ENCODE measurements at regions not wholly inside any gene's neighbourhood (a gene's known extent, or its start where the extent isn't known, plus 50 kb on each side); places are given as distances from the start of the nearest gene placed in this dataset.
"Not testable (repeated sequence)": the region's sequence is repeated elsewhere in the genome, so short reads cannot be mapped to it uniquely, and the experiment has no call there.

GRCh38 chr3:4067893-4068292 lies 235.3 kb upstream of the SETMAR start:
- Histone ChIP-seq H3K27me3 (ENCODE audit: control insufficient read depth in 3 of 3, insufficient read depth in 3 of 3, low read length in 3 of 3) (no peaks in the 10 kb centered on the region), H3K36me3 (ENCODE audit: control insufficient read depth in 3 of 3, insufficient read depth in 2 of 3, low read depth in 1 of 3, low read length in 3 of 3) (no peaks in the 10 kb centered on the region), H3K4me3 (ENCODE audit: low read depth in 1 of 3, low read length in 3 of 3) (no peak overlapping the region), H3K4me1 (ENCODE audit: control insufficient read depth in 3 of 3, insufficient read depth in 2 of 3, low read depth in 1 of 3, low read length in 2 of 3) (peaks cover 2 to 7% (median 5%) of the 10 kb centered on the region in 3 donors), H3K9me3 (ENCODE audit: control insufficient read depth in 2 of 2, insufficient read depth in 1 of 2, low read depth in 1 of 2, low read length in 1 of 2) (peaks cover 0 to 7% of the 10 kb centered on the region in 2 donors), H3K27ac (ENCODE audit: low read depth in 1 of 3, low read length in 2 of 3) (peak overlapping the region in 1 of 3 donors; percentile 25)
- FAIRE-seq (no peak), DNase-seq (peak in 1 of 2 donors; percentile 66)

- Histone ChIP-seq H3K27ac (ENCODE audit: low read depth in 1 of 3, low read length in 2 of 3) (no peak overlapping the region), H3K27me3 (ENCODE audit: control insufficient read depth in 3 of 3, insufficient read depth in 3 of 3, low read length in 3 of 3) (no peaks in the 10 kb centered on the region), H3K4me1 (ENCODE audit: control insufficient read depth in 3 of 3, insufficient read depth in 2 of 3, low read depth in 1 of 3, low read length in 2 of 3) (peaks cover 2 to 7% (median 5%) of the 10 kb centered on the region in 3 donors), H3K4me3 (ENCODE audit: low read depth in 1 of 3, low read length in 3 of 3) (no peak overlapping the region), H3K36me3 (ENCODE audit: control insufficient read depth in 3 of 3, insufficient read depth in 2 of 3, low read depth in 1 of 3, low read length in 3 of 3) (no peaks in the 10 kb centered on the region), H3K9me3 (ENCODE audit: control insufficient read depth in 2 of 2, insufficient read depth in 1 of 2, low read depth in 1 of 2, low read length in 1 of 2) (peaks cover 0 to 8% of the 10 kb centered on the region in 2 donors)
- FAIRE-seq (no peak), DNase-seq (no peak)
- 10 to 31% (median 13%) methylated on average over 2 of the region's 2 CpGs for WGBS, 3 donors
These were observed 233.4 kb upstream of the SETMAR start for GRCh38 chr3:4069796-4070195.

DNA sequence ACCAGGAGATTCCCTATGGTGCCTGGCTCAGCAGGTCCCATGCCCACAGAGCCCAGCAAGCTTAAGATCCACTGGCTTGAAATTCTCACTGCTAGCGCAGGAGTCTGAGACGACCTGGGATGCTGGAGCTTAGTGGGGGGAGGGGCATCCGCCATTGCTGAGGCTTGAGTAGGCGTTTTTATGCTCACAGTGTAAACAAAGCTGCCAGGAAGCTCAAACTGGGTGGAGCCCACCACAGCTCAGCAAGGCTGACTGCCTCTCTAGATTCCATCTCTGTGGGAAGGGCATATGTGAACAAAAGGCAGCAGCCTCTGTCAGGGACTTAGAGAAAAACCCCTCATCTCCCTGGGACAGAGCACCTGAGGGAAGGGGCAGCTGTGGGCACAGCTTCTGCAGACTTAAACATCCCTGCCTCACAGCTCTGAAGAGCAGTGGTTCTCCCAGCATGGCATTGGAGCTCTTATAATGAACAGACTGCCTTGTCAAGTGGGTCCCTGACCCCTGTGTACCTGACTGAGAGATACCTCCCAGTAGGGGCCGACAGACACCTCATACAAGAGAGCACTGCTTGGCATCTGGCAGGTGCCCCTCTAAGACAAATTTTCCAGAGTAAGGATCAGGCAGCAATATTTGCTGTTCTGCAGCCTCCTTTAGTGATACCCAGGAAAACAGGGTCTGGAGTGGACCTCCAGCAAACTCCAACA lies 231.5 kb upstream of the SETMAR start:
- Histone ChIP-seq H3K4me1 (ENCODE audit: control insufficient read depth in 3 of 3, insufficient read depth in 2 of 3, low read depth in 1 of 3, low read length in 2 of 3) (peaks cover 2 to 7% (median 5%) of the 10 kb centered on the region in 3 donors), H3K4me3 (ENCODE audit: low read depth in 1 of 3, low read length in 3 of 3) (no peak overlapping the region), H3K9me3 (ENCODE audit: control insufficient read depth in 2 of 2, insufficient read depth in 1 of 2, low read depth in 1 of 2, low read length in 1 of 2) (peaks cover 0 to 10% of the 10 kb centered on the region in 2 donors), H3K27ac (ENCODE audit: low read depth in 1 of 3, low read length in 2 of 3) (no peak overlapping the region), H3K27me3 (ENCODE audit: control insufficient read depth in 3 of 3, insufficient read depth in 3 of 3, low read length in 3 of 3) (no peaks in the 10 kb centered on the region), H3K36me3 (ENCODE audit: control insufficient read depth in 3 of 3, insufficient read depth in 2 of 3, low read depth in 1 of 3, low read length in 3 of 3) (no peaks in the 10 kb centered on the region)
- 42 to 51% (median 46%) methylated on average over 5 of the region's 5 CpGs for WGBS, 3 donors
- FAIRE-seq (no peak), DNase-seq (no peak)

GRCh38 chr3:4077278-4077677 lies 225.9 kb upstream of the SETMAR start:
- not testable (repeated sequence) for H3K4me3 ChIP-seq (ENCODE audit: low read depth in 1 of 3, low read length in 3 of 3); H3K9me3 ChIP-seq (ENCODE audit: control insufficient read depth in 2 of 2, insufficient read depth in 1 of 2, low read depth in 1 of 2, low read length in 1 of 2); H3K27me3 ChIP-seq (ENCODE audit: control insufficient read depth in 3 of 3, insufficient read depth in 3 of 3, low read length in 3 of 3); H3K27ac ChIP-seq (ENCODE audit: low read depth in 1 of 3, low read length in 2 of 3); DNase-seq; H3K36me3 ChIP-seq (ENCODE audit: control insufficient read depth in 3 of 3, insufficient read depth in 2 of 3, low read depth in 1 of 3, low read length in 3 of 3); FAIRE-seq
- 82 to 94% (median 86%) methylated on average over 2 of the region's 2 CpGs for WGBS, 3 donors
- H3K4me1 ChIP-seq (ENCODE audit: control insufficient read depth in 3 of 3, insufficient read depth in 2 of 3, low read depth in 1 of 3, low read length in 2 of 3), result peaks cover 0 to 22% (median 4%) of the 10 kb centered on the region in 3 donors

GRCh38 chr3:4077950-4078349 lies 225.2 kb upstream of the SETMAR start:
- no peaks in the 10 kb centered on the region for H3K27me3 ChIP-seq (ENCODE audit: control insufficient read depth in 3 of 3, insufficient read depth in 3 of 3, low read length in 3 of 3)
- no peak for FAIRE-seq

DNA sequence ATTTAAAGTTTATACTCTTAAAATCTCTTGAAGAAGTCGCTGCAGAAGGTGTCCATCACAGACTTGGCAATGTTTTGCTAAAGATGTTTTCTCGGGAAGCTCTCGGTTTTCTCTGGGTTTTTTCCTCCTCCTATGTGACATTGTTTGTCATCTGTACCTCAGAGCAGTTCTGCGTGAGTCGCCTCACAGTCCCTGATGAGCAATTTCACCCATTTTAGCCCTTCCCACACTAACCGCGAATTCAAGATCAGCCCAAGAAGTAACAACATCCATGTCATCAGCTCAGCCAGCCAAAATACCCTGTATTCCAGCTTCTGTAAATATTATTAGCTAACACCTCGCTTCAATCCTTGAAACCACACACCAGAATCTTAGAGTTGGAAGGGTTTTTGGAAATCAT lies 224.3 kb upstream of the SETMAR start:
- Histone ChIP-seq H3K36me3 (ENCODE audit: control insufficient read depth in 3 of 3, insufficient read depth in 2 of 3, low read depth in 1 of 3, low read length in 3 of 3) (no peaks in the 10 kb centered on the region), H3K27ac (ENCODE audit: low read depth in 1 of 3, low read length in 2 of 3) (peak overlapping the region in 2 of 3 donors; percentile 78 to 84), H3K9me3 (ENCODE audit: control insufficient read depth in 2 of 2, insufficient read depth in 1 of 2, low read depth in 1 of 2, low read length in 1 of 2) (peaks cover 0 to 3% of the 10 kb centered on the region in 2 donors), H3K4me3 (ENCODE audit: low read depth in 1 of 3, low read length in 3 of 3) (peak overlapping the region in 1 of 3 donors; percentile 8), H3K27me3 (ENCODE audit: control insufficient read depth in 3 of 3, insufficient read depth in 3 of 3, low read length in 3 of 3) (no peaks in the 10 kb centered on the region), H3K4me1 (ENCODE audit: control insufficient read depth in 3 of 3, insufficient read depth in 2 of 3, low read depth in 1 of 3, low read length in 2 of 3) (peaks cover 0 to 22% (median 4%) of the 10 kb centered on the region in 3 donors)
- no peak for DNase-seq
- 64 to 72% (median 70%) methylated on average over 8 of the region's 8 CpGs for WGBS, 3 donors
- FAIRE-seq, result no peak

More at GRCh38 chr3:4077950-4078349, 225.2 kb upstream of the SETMAR start:
- peaks cover 0 to 4% of the 10 kb centered on the region in 2 donors for H3K9me3 ChIP-seq (ENCODE audit: control insufficient read depth in 2 of 2, insufficient read depth in 1 of 2, low read depth in 1 of 2, low read length in 1 of 2)
- H3K27ac ChIP-seq (ENCODE audit: low read depth in 1 of 3, low read length in 2 of 3), result peak overlapping the region in 1 of 3 donors; percentile 84
- whole genome bisulfite sequencing, 3 donors, result 84 to 85% (median 84%) methylated on average over 2 of the region's 2 CpGs
- DNase-seq, result no peak
- H3K4me1 ChIP-seq (ENCODE audit: control insufficient read depth in 3 of 3, insufficient read depth in 2 of 3, low read depth in 1 of 3, low read length in 2 of 3), result peaks cover 0 to 22% (median 4%) of the 10 kb centered on the region in 3 donors
- H3K4me3 ChIP-seq (ENCODE audit: low read depth in 1 of 3, low read length in 3 of 3), result no peak overlapping the region
- no peaks in the 10 kb centered on the region for H3K36me3 ChIP-seq (ENCODE audit: control insufficient read depth in 3 of 3, insufficient read depth in 2 of 3, low read depth in 1 of 3, low read length in 3 of 3)

- WGBS, 3 donors, result 11 to 45% (median 31%) methylated on average over 6 of the region's 6 CpGs
- H3K9me3 ChIP-seq (ENCODE audit: control insufficient read depth in 2 of 2, insufficient read depth in 1 of 2, low read depth in 1 of 2, low read length in 1 of 2), result peaks cover 0 to 3% of the 10 kb centered on the region in 2 donors
- peaks cover 0 to 22% (median 4%) of the 10 kb centered on the region in 3 donors for H3K4me1 ChIP-seq (ENCODE audit: control insufficient read depth in 3 of 3, insufficient read depth in 2 of 3, low read depth in 1 of 3, low read length in 2 of 3)
- peak; percentile 83 to 85 for DNase-seq
- H3K27ac ChIP-seq (ENCODE audit: low read depth in 1 of 3, low read length in 2 of 3), result peak overlapping the region in 2 of 3 donors; percentile 84 to 87
- H3K4me3 ChIP-seq (ENCODE audit: low read depth in 1 of 3, low read length in 3 of 3), result peak overlapping the region in 1 of 3 donors; percentile 8
- H3K27me3 ChIP-seq (ENCODE audit: control insufficient read depth in 3 of 3, insufficient read depth in 3 of 3, low read length in 3 of 3), result no peaks in the 10 kb centered on the region
- no peaks in the 10 kb centered on the region for H3K36me3 ChIP-seq (ENCODE audit: control insufficient read depth in 3 of 3, insufficient read depth in 2 of 3, low read depth in 1 of 3, low read length in 3 of 3)
- FAIRE-seq, result no peak
These were observed 223.6 kb upstream of the SETMAR start for GRCh38 chr3:4079339-4080195.

DNA sequence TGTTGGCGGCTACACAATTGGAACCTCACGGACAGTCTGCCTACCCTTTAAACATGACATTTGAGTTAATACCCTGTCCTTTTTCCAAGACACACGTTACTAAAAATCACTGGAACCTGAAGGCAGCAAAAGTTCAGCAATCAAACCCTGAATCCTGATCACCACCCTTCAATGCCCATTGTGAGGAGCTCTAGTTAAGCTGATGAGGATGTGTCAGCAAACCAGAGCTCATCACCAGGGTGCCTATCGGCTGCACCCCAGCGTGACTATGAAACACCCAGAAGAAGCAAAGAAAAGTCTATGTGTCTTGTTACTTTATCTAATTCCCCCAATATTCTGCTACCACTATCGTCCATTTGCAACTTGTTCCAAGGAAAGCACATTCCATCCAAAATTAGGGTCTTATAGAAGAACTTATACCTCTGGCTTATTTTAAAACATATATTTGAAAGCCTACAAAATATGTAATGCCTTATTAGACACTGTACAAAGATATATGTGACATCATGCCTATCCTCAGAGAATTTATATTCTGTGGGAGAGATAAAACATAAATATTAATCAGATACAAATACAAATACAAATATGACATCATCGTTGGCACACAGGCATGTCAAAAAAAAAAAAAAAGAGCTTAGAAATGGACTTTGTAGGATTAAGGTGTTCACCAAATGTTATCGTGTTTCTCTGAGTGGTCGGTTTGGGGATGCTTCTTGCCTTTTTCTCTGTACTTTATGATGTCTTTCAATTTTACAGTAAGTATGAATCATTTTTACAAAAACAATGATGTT lies 219.7 kb upstream of the SETMAR start:
- H3K4me3 ChIP-seq (ENCODE audit: low read depth in 1 of 3, low read length in 3 of 3), result no peak overlapping the region
- H3K9me3 ChIP-seq (ENCODE audit: control insufficient read depth in 2 of 2, insufficient read depth in 1 of 2, low read depth in 1 of 2, low read length in 1 of 2), result no peaks in the 10 kb centered on the region
- no peak for DNase-seq
- no peak overlapping the region for H3K27ac ChIP-seq (ENCODE audit: low read depth in 1 of 3, low read length in 2 of 3)
- H3K27me3 ChIP-seq (ENCODE audit: control insufficient read depth in 3 of 3, insufficient read depth in 3 of 3, low read length in 3 of 3), result no peaks in the 10 kb centered on the region
- H3K36me3 ChIP-seq (ENCODE audit: control insufficient read depth in 3 of 3, insufficient read depth in 2 of 3, low read depth in 1 of 3, low read length in 3 of 3), result no peaks in the 10 kb centered on the region
- no peak for FAIRE-seq
- peaks cover 0 to 17% (median 4%) of the 10 kb centered on the region in 3 donors for H3K4me1 ChIP-seq (ENCODE audit: control insufficient read depth in 3 of 3, insufficient read depth in 2 of 3, low read depth in 1 of 3, low read length in 2 of 3)
- 81 to 89% (median 87%) methylated on average over 9 of the region's 9 CpGs for WGBS, 3 donors

Measured in small intestine (tissue), 7 donors.